Erythroblast (primary cell): ENCODE measurements at regions not wholly inside any gene's neighbourhood (a gene's known extent, or its start where the extent isn't known, plus 50 kb on each side); places are given as distances from the start of the nearest gene placed in this dataset.

ENCODE experiments used
- GATA1 ChIP-seq: IDR thresholded peaks from 2 replicates; pipeline ENCODE4 v1.6.1; 2011; ENCODE audit warnings: low read depth, mild to moderate bottlenecking, control low read depth, low read length, moderate library complexity
- POLR2A ChIP-seq: IDR thresholded peaks from 2 replicates; pipeline ENCODE4 v1.6.1; 2011; ENCODE audit warnings: mild to moderate bottlenecking, low read length

- no peak for TF ChIP-seq POLR2A
- no peak for TF ChIP-seq GATA1
These were observed 373.5 kb upstream of the CLEC14A start for GRCh38 chr14:38629412-38629811.
